K562 (cell line): ENCODE measurements at regions not wholly inside any gene's neighbourhood (a gene's known extent, or its start where the extent isn't known, plus 50 kb on each side); places are given as distances from the start of the nearest gene placed in this dataset.

Experiments used
- ATAC-seq: fragments of 200-7000 bp; cut with Tn5 transposase; 3 replicates; pipeline ENCODE4 v1.9.1; 2020; ENCODE audit warnings: moderate library complexity
- BruUV-seq: library from RNA; stranded (reverse); fragments of 400-500 nt; replicated peaks from 2 replicates; lab custom pipeline; 2021; lab: Mats Ljungman, UMichigan
- CTCF ChIA-PET: fragments of 300-600 bp; formaldehyde crosslinking; extraction: SDS; loops from one replicate; lab custom pipeline; 2021; ENCODE audit warnings: low intra/inter-chr PET ratio; lab: Yijun Ruan, JAX
- POLR2A ChIA-PET: fragments of 300-600, 350-650 bp; sonication (Branson Sonifier 250); formaldehyde crosslinking; extraction: SDS; loops from one replicate; lab custom pipeline; 2021; ENCODE audit warnings: antibody characterized with exemption, inconsistent platforms; lab: Yijun Ruan, JAX
- DNase-seq, 4 experiments: peaks; one replicate each; pipeline versions ENCODE4 v3.0.0 to v3.0.0-alpha.2; 2011 to 2018; ENCODE audit warnings: low spot score in 3 of 4, mixed read lengths in 3 of 4; ENCODE audit errors: extremely low read depth in 1 of 4
- FAIRE-seq: peaks from 2 replicates; lab custom pipeline; 2011; peaks lifted over from hg19 to GRCh38; lab: Jason Lieb, UNC
- H2AFZ ChIP-seq: 2 replicates; pipeline ENCODE4 v1.6.0; 2011; ENCODE audit warnings: low read depth, low read length, control low read depth, inconsistent platforms
- H3K27ac ChIP-seq: fragments of 200-600 bp; 3 replicates; pipeline ENCODE4 v1.8.0; 2011; ENCODE audit warnings: low read depth, mild to moderate bottlenecking, control low read depth, inconsistent platforms, low read length, moderate library complexity, mixed read lengths; ENCODE audit errors: extremely low read depth
- H3K27me3 ChIP-seq, 2 experiments: fragments of 300-600 bp in 1 of 2; 2 replicates in 1 of 2; 3 replicates in 1 of 2; pipeline versions ENCODE4 v1.6.0 to v1.8.0; 2011; ENCODE audit warnings: inconsistent platforms in 2 of 2, low read length in 2 of 2, mild to moderate bottlenecking in 1 of 2, mixed read lengths in 1 of 2, moderate library complexity in 1 of 2; ENCODE audit not compliant: control insufficient read depth in 2 of 2, insufficient read depth in 2 of 2
- H3K36me3 ChIP-seq: fragments of 300-600 bp; 3 replicates; pipeline ENCODE4 v1.8.0; 2011; ENCODE audit warnings: mild to moderate bottlenecking, low read length, inconsistent platforms; ENCODE audit not compliant: control insufficient read depth, insufficient read depth
- H3K4me1 ChIP-seq, 2 experiments: fragments of 200-600 bp in 1 of 2; replicated peaks in 1 of 2; 2 replicates in 1 of 2; 3 replicates in 1 of 2; pipeline versions ENCODE4 v1.5.1 to v1.8.0; 2011; ENCODE audit warnings: inconsistent platforms in 2 of 2, low read length in 2 of 2, mild to moderate bottlenecking in 1 of 2, mixed read lengths in 1 of 2, moderate library complexity in 1 of 2; ENCODE audit not compliant: control insufficient read depth in 2 of 2, insufficient read depth in 2 of 2
- H3K4me2 ChIP-seq: 2 replicates; pipeline ENCODE4 v1.6.1; 2011; ENCODE audit warnings: low read length, control low read depth, inconsistent platforms, mixed read lengths; ENCODE audit not compliant: insufficient read depth
- H3K4me3 ChIP-seq: fragments of 200-600 bp; sonication (generic), shearing (Covaris generic); 2 replicates; pipeline ENCODE4 v1.5.1; 2016; ENCODE audit warnings: control low read depth, inconsistent platforms
- H3K79me2 ChIP-seq: fragments of 200-600 bp; 3 replicates; pipeline ENCODE4 v1.8.0; 2011; ENCODE audit warnings: low read length, inconsistent platforms; ENCODE audit not compliant: control insufficient read depth, insufficient read depth
- H3K9ac ChIP-seq, 2 experiments: 2 replicates each; pipeline versions ENCODE4 v1.6.0 to v1.6.1; 2011; ENCODE audit warnings: low read depth in 2 of 2, low read length in 2 of 2, control low read depth in 1 of 2, inconsistent platforms in 1 of 2, mild to moderate bottlenecking in 1 of 2, mixed read lengths in 1 of 2; ENCODE audit not compliant: insufficient read depth in 1 of 2
- H3K9me1 ChIP-seq: one replicate; pipeline ENCODE4 v1.6.0; 2011; ENCODE audit warnings: inconsistent platforms, mild to moderate bottlenecking, low read length, moderate library complexity; ENCODE audit not compliant: control insufficient read depth, insufficient read depth
- H3K9me3 ChIP-seq: replicated peaks from 2 replicates; pipeline ENCODE4 v1.5.1; 2011; ENCODE audit warnings: low read depth, low read length, inconsistent platforms; ENCODE audit not compliant: control insufficient read depth, insufficient read depth
- H4K20me1 ChIP-seq: replicated peaks from 2 replicates; pipeline ENCODE4 v1.6.1; 2011; ENCODE audit warnings: low read length, inconsistent platforms, mixed read lengths; ENCODE audit not compliant: control insufficient read depth, insufficient read depth
- KLF16 ChIP-seq: IDR thresholded peaks from 2 replicates; pipeline ENCODE4 v1.6.1; 2016; ENCODE audit warnings: antibody characterized with exemption
- NFE2 ChIP-seq: IDR thresholded peaks from 2 replicates; pipeline ENCODE4 v1.6.1; 2014; ENCODE audit warnings: antibody characterized with exemption, low read depth
- POLR3A ChIP-seq: IDR thresholded peaks from 2 replicates; pipeline ENCODE4 v1.6.1; 2011; ENCODE audit warnings: borderline replicate concordance, mild to moderate bottlenecking, moderate library complexity; ENCODE audit not compliant: insufficient read length, insufficient read depth; ENCODE audit errors: extremely low read depth
- ZNF586 ChIP-seq: fragments of 450-650 bp; formaldehyde crosslinking; conservative IDR thresholded peaks from 2 replicates; pipeline ENCODE4 v1.4.0; 2020; ENCODE audit warnings: mild to moderate bottlenecking, moderate library complexity
- ZSCAN32 ChIP-seq: fragments of 450-650 bp; formaldehyde crosslinking; IDR thresholded peaks from 2 replicates; pipeline ENCODE4 v1.4.0; 2020; ENCODE audit warnings: mild to moderate bottlenecking, moderate library complexity
- WGBS: fragments of 100-300 bp; shearing (Covaris generic); methylation state at CpG from one replicate; pipeline ENCODE4 v1.1.6; 2016; ENCODE audit warnings: low coverage, mixed read lengths; ENCODE audit not compliant: insufficient coverage; ENCODE audit errors: missing lambda C conversion rate; 5-methylcytosine and 5-hydroxymethylcytosine counted together
- in situ Hi-C: fragments of 300-500 bp; cut with MboI; formaldehyde crosslinking; loops from 4 replicates; pipeline ENCODE4 v1.15.0; 2018; ENCODE audit warnings: inconsistent platforms, mixed read lengths
- intact Hi-C: fragments of 100-400 bp; cut with micrococcal nuclease; formaldehyde crosslinking; loops from 2 replicates; pipeline ENCODE4 v1.14.2; 2022
- TF ChIP-seq, protein P1 (sequence below): sonication (generic); formaldehyde crosslinking; IDR thresholded peaks from 2 replicates; pipeline ENCODE4 v1.4.0; 2020; ENCODE audit warnings: mild to moderate bottlenecking, missing genetic modification reagents
- TF ChIP-seq, protein P2 (sequence below): fragments of 250-450 bp; sonication (Bioruptor Pico); IDR thresholded peaks from 2 replicates; pipeline ENCODE4 v1.5.0; 2020; ENCODE audit warnings: mild to moderate bottlenecking
- TF ChIP-seq, protein P3 (sequence below): fragments of 450-650 bp; IDR thresholded peaks from 2 replicates; pipeline ENCODE4 v1.6.1; 2016; ENCODE audit warnings: low read depth

DNA sequence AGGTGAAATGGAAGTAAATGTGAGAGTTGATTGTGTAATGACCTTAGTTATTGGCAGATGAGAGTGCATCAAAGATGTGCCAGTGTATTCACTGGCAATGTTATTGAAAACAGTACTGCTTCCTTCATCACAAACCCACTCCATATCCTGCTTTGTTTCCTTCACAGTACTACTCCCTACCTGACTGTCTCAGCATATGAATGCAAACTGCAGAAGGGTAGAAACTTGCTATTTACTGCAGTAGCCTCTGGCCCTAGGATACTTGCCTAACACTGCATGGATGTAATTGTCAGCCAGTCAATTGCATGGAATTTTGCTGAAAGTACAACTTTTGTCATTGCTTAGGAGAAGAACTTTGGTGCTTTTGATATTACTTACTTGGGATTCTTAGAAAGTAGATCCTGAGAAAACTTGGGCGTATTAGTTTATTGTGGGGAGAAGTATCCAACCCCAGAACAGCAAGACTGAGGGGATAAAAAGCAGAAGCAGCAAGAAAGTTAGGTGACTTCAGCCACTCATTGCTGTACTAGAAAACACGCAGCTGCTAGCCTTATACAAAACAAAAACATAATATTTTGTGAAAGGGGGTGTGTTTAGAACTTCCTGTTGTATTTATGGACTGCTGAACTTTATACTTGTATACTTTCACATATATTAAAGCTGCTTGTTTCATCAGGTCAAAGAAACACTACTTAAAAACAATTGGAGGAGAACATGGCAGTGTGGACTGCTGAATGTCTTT, 219.0 kb downstream of the CCNG2 start:
- BruUV-seq, result no TSS peak
- no peak for DNase-seq
- Histone ChIP-seq H3K9me3 (no peaks in the 10 kb centered on the region), H3K36me3 (no peaks in the 10 kb centered on the region), H2AFZ (no peak overlapping the region), H3K4me3 (no peak overlapping the region), H4K20me1 (no peaks in the 10 kb centered on the region), H3K9ac (no peak overlapping the region), H3K27me3 (peaks cover 0 to 4% of the 10 kb centered on the region in 2 experiments; a peak in 1 of 5 replicates), H3K79me2 (no peaks in the 10 kb centered on the region), H3K4me1 (no peaks in the 10 kb centered on the region), H3K4me2 (no peak overlapping the region), H3K27ac (no peak overlapping the region), H3K9me1 (no peaks in the 10 kb centered on the region)
- in situ Hi-C loops (loop anchor here (10.0 kb wide), 1 partner anchor 229 kb away; the partner anchor contains the start of gene CXCL13), intact Hi-C loops (no loop called here)
- 0% methylated on average over 2 of the region's 2 CpGs for WGBS
- FAIRE-seq, result no peak
- ATAC-seq, result no peak
- CTCF ChIA-PET, result no interaction called here
- POLR2A ChIA-PET, result interaction anchor here (0.5 kb wide), 1 partner anchor 793 kb away, joined by 3 read pairs; no protein-coding TSS in a partner anchor
- no peak for TF ChIP-seq KLF16
- TF ChIP-seq, protein P1, sequence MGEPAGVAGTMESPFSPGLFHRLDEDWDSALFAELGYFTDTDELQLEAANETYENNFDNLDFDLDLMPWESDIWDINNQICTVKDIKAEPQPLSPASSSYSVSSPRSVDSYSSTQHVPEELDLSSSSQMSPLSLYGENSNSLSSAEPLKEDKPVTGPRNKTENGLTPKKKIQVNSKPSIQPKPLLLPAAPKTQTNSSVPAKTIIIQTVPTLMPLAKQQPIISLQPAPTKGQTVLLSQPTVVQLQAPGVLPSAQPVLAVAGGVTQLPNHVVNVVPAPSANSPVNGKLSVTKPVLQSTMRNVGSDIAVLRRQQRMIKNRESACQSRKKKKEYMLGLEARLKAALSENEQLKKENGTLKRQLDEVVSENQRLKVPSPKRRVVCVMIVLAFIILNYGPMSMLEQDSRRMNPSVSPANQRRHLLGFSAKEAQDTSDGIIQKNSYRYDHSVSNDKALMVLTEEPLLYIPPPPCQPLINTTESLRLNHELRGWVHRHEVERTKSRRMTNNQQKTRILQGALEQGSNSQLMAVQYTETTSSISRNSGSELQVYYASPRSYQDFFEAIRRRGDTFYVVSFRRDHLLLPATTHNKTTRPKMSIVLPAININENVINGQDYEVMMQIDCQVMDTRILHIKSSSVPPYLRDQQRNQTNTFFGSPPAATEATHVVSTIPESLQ (CRISPR knock-in tag), result no peak
- TF ChIP-seq POLR3A, result no peak
- TF ChIP-seq NFE2, result no peak
- TF ChIP-seq, protein P2, sequence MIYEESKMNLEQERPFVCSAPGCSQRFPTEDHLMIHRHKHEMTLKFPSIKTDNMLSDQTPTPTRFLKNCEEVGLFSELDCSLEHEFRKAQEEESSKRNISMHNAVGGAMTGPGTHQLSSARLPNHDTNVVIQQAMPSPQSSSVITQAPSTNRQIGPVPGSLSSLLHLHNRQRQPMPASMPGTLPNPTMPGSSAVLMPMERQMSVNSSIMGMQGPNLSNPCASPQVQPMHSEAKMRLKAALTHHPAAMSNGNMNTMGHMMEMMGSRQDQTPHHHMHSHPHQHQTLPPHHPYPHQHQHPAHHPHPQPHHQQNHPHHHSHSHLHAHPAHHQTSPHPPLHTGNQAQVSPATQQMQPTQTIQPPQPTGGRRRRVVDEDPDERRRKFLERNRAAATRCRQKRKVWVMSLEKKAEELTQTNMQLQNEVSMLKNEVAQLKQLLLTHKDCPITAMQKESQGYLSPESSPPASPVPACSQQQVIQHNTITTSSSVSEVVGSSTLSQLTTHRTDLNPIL (CRISPR knock-in tag), result no peak
- TF ChIP-seq ZSCAN32, result no peak
- no peak for TF ChIP-seq ZNF586 (CRISPR knock-in tag)
- TF ChIP-seq, protein P3, sequence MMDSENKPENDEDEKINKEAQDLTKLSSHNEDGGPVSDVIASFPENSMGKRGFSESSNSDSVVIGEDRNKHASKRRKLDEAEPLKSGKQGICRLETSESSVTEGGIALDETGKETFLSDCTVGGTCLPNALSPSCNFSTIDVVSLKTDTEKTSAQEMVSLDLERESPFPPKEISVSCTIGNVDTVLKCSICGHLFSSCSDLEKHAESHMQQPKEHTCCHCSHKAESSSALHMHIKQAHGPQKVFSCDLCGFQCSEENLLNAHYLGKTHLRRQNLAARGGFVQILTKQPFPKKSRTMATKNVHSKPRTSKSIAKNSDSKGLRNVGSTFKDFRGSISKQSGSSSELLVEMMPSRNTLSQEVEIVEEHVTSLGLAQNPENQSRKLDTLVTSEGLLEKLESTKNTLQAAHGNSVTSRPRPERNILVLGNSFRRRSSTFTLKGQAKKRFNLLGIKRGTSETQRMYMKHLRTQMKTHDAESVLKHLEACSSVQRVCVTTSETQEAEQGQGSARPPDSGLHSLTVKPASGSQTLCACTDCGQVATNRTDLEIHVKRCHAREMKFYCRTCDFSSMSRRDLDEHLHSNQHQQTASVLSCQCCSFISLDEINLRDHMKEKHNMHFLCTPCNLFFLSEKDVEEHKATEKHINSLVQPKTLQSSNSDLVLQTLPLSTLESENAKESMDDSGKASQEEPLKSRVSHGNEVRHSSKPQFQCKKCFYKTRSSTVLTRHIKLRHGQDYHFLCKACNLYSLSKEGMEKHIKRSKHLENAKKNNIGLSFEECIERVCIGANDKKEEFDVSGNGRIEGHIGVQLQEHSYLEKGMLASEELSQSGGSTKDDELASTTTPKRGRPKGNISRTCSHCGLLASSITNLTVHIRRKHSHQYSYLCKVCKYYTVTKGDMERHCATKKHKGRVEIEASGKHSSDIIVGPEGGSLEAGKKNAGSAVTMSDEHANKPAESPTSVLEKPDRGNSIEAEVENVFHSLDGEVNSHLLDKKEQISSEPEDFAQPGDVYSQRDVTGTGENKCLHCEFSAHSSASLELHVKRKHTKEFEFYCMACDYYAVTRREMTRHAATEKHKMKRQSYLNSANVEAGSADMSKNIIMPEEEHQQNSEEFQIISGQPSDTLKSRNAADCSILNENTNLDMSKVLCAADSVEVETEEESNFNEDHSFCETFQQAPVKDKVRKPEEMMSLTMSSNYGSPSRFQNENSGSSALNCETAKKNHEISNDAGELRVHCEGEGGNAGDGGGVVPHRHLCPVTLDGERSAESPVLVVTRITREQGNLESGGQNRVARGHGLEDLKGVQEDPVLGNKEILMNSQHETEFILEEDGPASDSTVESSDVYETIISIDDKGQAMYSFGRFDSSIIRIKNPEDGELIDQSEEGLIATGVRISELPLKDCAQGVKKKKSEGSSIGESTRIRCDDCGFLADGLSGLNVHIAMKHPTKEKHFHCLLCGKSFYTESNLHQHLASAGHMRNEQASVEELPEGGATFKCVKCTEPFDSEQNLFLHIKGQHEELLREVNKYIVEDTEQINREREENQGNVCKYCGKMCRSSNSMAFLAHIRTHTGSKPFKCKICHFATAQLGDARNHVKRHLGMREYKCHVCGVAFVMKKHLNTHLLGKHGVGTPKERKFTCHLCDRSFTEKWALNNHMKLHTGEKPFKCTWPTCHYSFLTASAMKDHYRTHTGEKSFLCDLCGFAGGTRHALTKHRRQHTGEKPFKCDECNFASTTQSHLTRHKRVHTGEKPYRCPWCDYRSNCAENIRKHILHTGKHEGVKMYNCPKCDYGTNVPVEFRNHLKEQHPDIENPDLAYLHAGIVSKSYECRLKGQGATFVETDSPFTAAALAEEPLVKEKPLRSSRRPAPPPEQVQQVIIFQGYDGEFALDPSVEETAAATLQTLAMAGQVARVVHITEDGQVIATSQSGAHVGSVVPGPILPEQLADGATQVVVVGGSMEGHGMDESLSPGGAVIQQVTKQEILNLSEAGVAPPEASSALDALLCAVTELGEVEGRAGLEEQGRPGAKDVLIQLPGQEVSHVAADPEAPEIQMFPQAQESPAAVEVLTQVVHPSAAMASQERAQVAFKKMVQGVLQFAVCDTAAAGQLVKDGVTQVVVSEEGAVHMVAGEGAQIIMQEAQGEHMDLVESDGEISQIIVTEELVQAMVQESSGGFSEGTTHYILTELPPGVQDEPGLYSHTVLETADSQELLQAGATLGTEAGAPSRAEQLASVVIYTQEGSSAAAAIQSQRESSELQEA, result no peak
